WTC11 (cell line): ENCODE measurements at regions not wholly inside any gene's neighbourhood (a gene's known extent, or its start where the extent isn't known, plus 50 kb on each side); places are given as distances from the start of the nearest gene placed in this dataset.

Experiments
- ATAC-seq: fragments of 200-7000 bp; cut with Tn5 transposase; 2 replicates; pipeline ENCODE4 v1.10.0; 2021; ENCODE audit warnings: mild to moderate bottlenecking, moderate library complexity
- CTCF ChIA-PET: fragments of 300-600 bp; sonication (Branson Sonifier 250); formaldehyde crosslinking; loops from one replicate; lab custom pipeline; 2021; ENCODE audit warnings: antibody characterized with exemption; lab: Charles Lee
- POLR2A ChIA-PET: fragments of 350-600 bp; sonication (Branson Sonifier 250); formaldehyde crosslinking; loops from one replicate; lab custom pipeline; 2021; ENCODE audit warnings: antibody characterized with exemption; lab: Charles Lee
- DNase-seq: peaks from one replicate; pipeline ENCODE4 v3.0.0; 2021; ENCODE audit warnings: low spot score
- H3K27ac Mint-ChIP-seq: 2 replicates; pipeline ENCODE4 v1.8.0; 2021; ENCODE audit warnings: mixed read lengths
- H3K27me3 Mint-ChIP-seq: 2 replicates; pipeline ENCODE4 v1.8.0; 2021; ENCODE audit warnings: low read depth, mild to moderate bottlenecking, moderate library complexity, mixed read lengths
- H3K36me3 Mint-ChIP-seq: 2 replicates; pipeline ENCODE4 v1.8.0; 2021; ENCODE audit warnings: mixed read lengths
- H3K4me1 Mint-ChIP-seq: 2 replicates; pipeline ENCODE4 v1.8.0; 2022; ENCODE audit warnings: mixed read lengths
- H3K4me3 Mint-ChIP-seq: 2 replicates; pipeline ENCODE4 v1.8.0; 2021; ENCODE audit warnings: mild to moderate bottlenecking, moderate library complexity, mixed read lengths
- H3K9me3 Mint-ChIP-seq: 2 replicates; pipeline ENCODE4 v1.8.0; 2021; ENCODE audit warnings: mixed read lengths
- AR ChIP-seq: fragments of 250-450 bp; sonication (Bioruptor Pico); IDR thresholded peaks from 2 replicates; pipeline ENCODE4 v1.9.0; 2021; ENCODE audit warnings: mild to moderate bottlenecking
- ARID4B ChIP-seq: sonication (generic); formaldehyde crosslinking; IDR thresholded peaks from 2 replicates; pipeline ENCODE4 v1.8.0; 2023; ENCODE audit warnings: missing genetic modification reagents, mild to moderate bottlenecking, borderline replicate concordance
- CREB1 ChIP-seq: sonication (generic); formaldehyde crosslinking; IDR thresholded peaks from 2 replicates; pipeline ENCODE4 v1.8.0; 2023; ENCODE audit warnings: mild to moderate bottlenecking, missing genetic modification reagents
- EMX1 ChIP-seq: fragments of 250-450 bp; sonication (Bioruptor Pico); IDR thresholded peaks from 2 replicates; pipeline ENCODE4 v1.8.0; 2021; ENCODE audit warnings: mild to moderate bottlenecking
- FOXP1 ChIP-seq: sonication (generic); formaldehyde crosslinking; IDR thresholded peaks from 2 replicates; pipeline ENCODE4 v1.8.0; 2022; ENCODE audit warnings: missing genetic modification reagents, mild to moderate bottlenecking, moderate library complexity, borderline replicate concordance
- MLX ChIP-seq: sonication (generic); formaldehyde crosslinking; IDR thresholded peaks from 2 replicates; pipeline ENCODE4 v1.8.1; 2023; ENCODE audit warnings: mild to moderate bottlenecking, missing genetic modification reagents, moderate library complexity
- NR1H2 ChIP-seq: sonication (generic); formaldehyde crosslinking; IDR thresholded peaks from 2 replicates; pipeline ENCODE4 v1.9.0; 2021; ENCODE audit warnings: mild to moderate bottlenecking, moderate library complexity, missing genetic modification reagents
- NR2C2 ChIP-seq: sonication (generic); formaldehyde crosslinking; IDR thresholded peaks from 2 replicates; pipeline ENCODE4 v1.8.0; 2022; ENCODE audit warnings: mild to moderate bottlenecking, missing genetic modification reagents
- TEAD1 ChIP-seq: sonication (generic); formaldehyde crosslinking; IDR thresholded peaks from 2 replicates; pipeline ENCODE4 v1.8.0; 2022; ENCODE audit warnings: mild to moderate bottlenecking, missing genetic modification reagents
- ZBTB43 ChIP-seq: sonication (generic); formaldehyde crosslinking; IDR thresholded peaks from 2 replicates; pipeline ENCODE4 v1.8.1; 2023; ENCODE audit warnings: mild to moderate bottlenecking, missing genetic modification reagents
- ZMAT4 ChIP-seq: fragments of 250-450 bp; sonication (Bioruptor Pico); IDR thresholded peaks from 2 replicates; pipeline ENCODE4 v1.9.0; 2021; ENCODE audit warnings: mild to moderate bottlenecking
- ZNF263 ChIP-seq: sonication (generic); formaldehyde crosslinking; IDR thresholded peaks from 2 replicates; pipeline ENCODE4 v1.8.1; 2022; ENCODE audit warnings: low read depth, mild to moderate bottlenecking, moderate library complexity, missing genetic modification reagents
- ZNF281 ChIP-seq: sonication (generic); formaldehyde crosslinking; IDR thresholded peaks from 2 replicates; pipeline ENCODE4 v1.8.0; 2023; ENCODE audit warnings: mild to moderate bottlenecking, missing genetic modification reagents
- ZNF317 ChIP-seq: sonication (generic); formaldehyde crosslinking; IDR thresholded peaks from 2 replicates; pipeline ENCODE4 v1.8.1; 2023; ENCODE audit warnings: low read depth, mild to moderate bottlenecking, moderate library complexity, missing genetic modification reagents, borderline replicate concordance
- ZNF425 ChIP-seq: fragments of 250-450 bp; sonication (Bioruptor Pico); conservative IDR thresholded peaks from 2 replicates; pipeline ENCODE4 v1.9.0; 2021; ENCODE audit warnings: mild to moderate bottlenecking
- ZNF512 ChIP-seq: sonication (generic); formaldehyde crosslinking; IDR thresholded peaks from 2 replicates; pipeline ENCODE4 v1.8.1; 2022; ENCODE audit warnings: missing genetic modification reagents, borderline replicate concordance

GRCh38 chr5:56722317-56722716 lies 93.0 kb upstream of the MAP3K1 start (continued):
- no peak for TF ChIP-seq ZNF512 (CRISPR knock-in tag)
- TF ChIP-seq ZNF317 (CRISPR knock-in tag), result no peak
- TF ChIP-seq FOXP1 (CRISPR knock-in tag), result no peak
- no peak for TF ChIP-seq ZNF281 (CRISPR knock-in tag)
- no peak for TF ChIP-seq ZMAT4 (CRISPR knock-in tag)
- no peak for TF ChIP-seq ARID4B (CRISPR knock-in tag)
- TF ChIP-seq AR, result no peak
- no peak for TF ChIP-seq ZNF263
- TF ChIP-seq MLX (CRISPR knock-in tag), result no peak
- TF ChIP-seq CREB1, result no peak
- TF ChIP-seq NR1H2 (CRISPR knock-in tag), result no peak

GRCh38 chr5:56717253-56717987 lies 97.9 kb upstream of the MAP3K1 start:
- no peak for DNase-seq
- ChIA-PET CTCF (no interaction called here), POLR2A (no interaction called here)
- no peaks in the 10 kb centered on the region for H3K9me3 Mint-ChIP-seq
- no peak overlapping the region for H3K27ac Mint-ChIP-seq
- no peak overlapping the region for H3K4me3 Mint-ChIP-seq
- peaks cover 44% of the 10 kb centered on the region for H3K4me1 Mint-ChIP-seq
- no peaks in the 10 kb centered on the region for H3K36me3 Mint-ChIP-seq
- ATAC-seq, result no peak
- no peak for TF ChIP-seq ZNF425 (CRISPR knock-in tag)
- TF ChIP-seq EMX1, result no peak
- no peak for TF ChIP-seq ZBTB43 (CRISPR knock-in tag)
- no peak for TF ChIP-seq TEAD1
- no peak for TF ChIP-seq NR2C2 (CRISPR knock-in tag)
- H3K27me3 Mint-ChIP-seq, result peaks cover 6% of the 10 kb centered on the region
